Psoas muscle (tissue), 7 donors: ENCODE measurements at regions not wholly inside any gene's neighbourhood (a gene's known extent, or its start where the extent isn't known, plus 50 kb on each side); places are given as distances from the start of the nearest gene placed in this dataset.
A peak's percentile ranks its signal among the peaks of the same experiment; 100 is the strongest.

ENCODE experiments used
- ATAC-seq, 4 donors: fragments of 200-7000 bp; cut with Tn5 transposase; one replicate each; pipeline ENCODE4 v1.9.1; 2020; ENCODE audit warnings: moderate library complexity in 3 of 4, mild to moderate bottlenecking in 2 of 4
- DNase-seq, 2 donors: peaks; one replicate each; pipeline ENCODE4 v3.0.0-alpha.2; 2020
- H3K27ac ChIP-seq: fragments of 200-600 bp; one replicate; pipeline ENCODE4 v1.8.0; 2022
- H3K27me3 ChIP-seq, 3 donors: fragments of 200-600 bp in 1 of 3; one replicate each; pipeline versions ENCODE4 v1.6.1 to v1.8.0; 2013 to 2022; ENCODE audit warnings: low read length in 2 of 3, mild to moderate bottlenecking in 2 of 3, moderate library complexity in 1 of 3; ENCODE audit not compliant: insufficient read depth in 3 of 3
- H3K36me3 ChIP-seq, 2 donors: fragments of 200-600 bp in 1 of 2; one replicate each; pipeline versions ENCODE4 v1.6.1 to v1.8.0; 2013 to 2022; ENCODE audit warnings: low read depth in 1 of 2, mild to moderate bottlenecking in 1 of 2, moderate library complexity in 1 of 2; ENCODE audit not compliant: insufficient read depth in 1 of 2
- H3K4me1 ChIP-seq: fragments of 200-600 bp; one replicate; pipeline ENCODE4 v1.8.0; 2022
- H3K4me3 ChIP-seq: fragments of 200-600 bp; one replicate; pipeline ENCODE4 v1.8.0; 2022; ENCODE audit warnings: mild to moderate bottlenecking
- H3K9me3 ChIP-seq: fragments of 200-600 bp; one replicate; pipeline ENCODE4 v1.8.0; 2022
- WGBS, 3 donors: extraction: QIAGEN DNeasy Blood & Tissue Kit; methylation state at CpG; one replicate each; pipeline versions ENCODE4 v1.1.6 to v1.1.7; 2013; 5-methylcytosine and 5-hydroxymethylcytosine counted together
- intact Hi-C, 2 donors: fragments of 100-400 bp; cut with DNase I; formaldehyde crosslinking; loops; one replicate each; pipeline versions ENCODE4 v1.11.0 to v1.14.2; 2022
- TF ChIP-seq, protein P1 (sequence below): fragments of 200-600 bp; IDR thresholded peaks from one replicate; pipeline ENCODE4 v1.8.0; 2022; ENCODE audit warnings: antibody characterized with exemption
- donor health status: healthy with polysubstance abuse.
- donor health status: DM: no; HTN: no; CAD: no; lungs with moderate emphysema.
- donor health status: Bipolar disorder and iron deficiency.
- donor health status: healthy.
- donor health status: DM: yes; HTN: yes; CAD: no.
- donor health status: DM: no; HTN: no; CAD: no.
- donor health status: DM: yes; HTN: yes; CAD: no.

DNA sequence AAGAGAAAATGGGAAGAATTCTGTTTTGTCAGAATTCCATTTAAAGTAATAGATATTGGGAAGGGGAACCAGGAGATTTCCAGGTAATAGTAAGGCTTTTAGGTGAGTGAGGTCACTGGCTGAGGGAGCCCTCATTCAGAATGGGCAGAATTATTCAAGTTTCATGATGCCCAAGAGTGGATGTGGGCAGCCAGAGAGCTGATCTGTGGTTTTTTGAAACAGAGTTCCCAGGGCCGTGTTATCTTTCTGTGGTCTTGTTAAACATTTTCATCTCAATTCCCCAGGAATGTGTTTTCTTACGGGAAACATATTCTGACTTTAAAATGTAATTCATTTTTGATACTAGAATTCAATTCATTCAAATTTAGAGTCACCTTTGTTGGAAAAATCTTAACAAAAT lies 182.0 kb upstream of the AADAT start:
- H3K27ac ChIP-seq = no peak overlapping the region
- H3K36me3 ChIP-seq = no peaks in the 10 kb centered on the region
- ATAC-seq (no peak), DNase-seq (no peak)
- H3K4me3 ChIP-seq = no peak overlapping the region
- no peaks in the 10 kb centered on the region for H3K4me1 ChIP-seq
- no peaks in the 10 kb centered on the region for H3K9me3 ChIP-seq
- no peaks in the 10 kb centered on the region for H3K27me3 ChIP-seq
- intact Hi-C loops = no loop called here
- TF ChIP-seq, protein P1, sequence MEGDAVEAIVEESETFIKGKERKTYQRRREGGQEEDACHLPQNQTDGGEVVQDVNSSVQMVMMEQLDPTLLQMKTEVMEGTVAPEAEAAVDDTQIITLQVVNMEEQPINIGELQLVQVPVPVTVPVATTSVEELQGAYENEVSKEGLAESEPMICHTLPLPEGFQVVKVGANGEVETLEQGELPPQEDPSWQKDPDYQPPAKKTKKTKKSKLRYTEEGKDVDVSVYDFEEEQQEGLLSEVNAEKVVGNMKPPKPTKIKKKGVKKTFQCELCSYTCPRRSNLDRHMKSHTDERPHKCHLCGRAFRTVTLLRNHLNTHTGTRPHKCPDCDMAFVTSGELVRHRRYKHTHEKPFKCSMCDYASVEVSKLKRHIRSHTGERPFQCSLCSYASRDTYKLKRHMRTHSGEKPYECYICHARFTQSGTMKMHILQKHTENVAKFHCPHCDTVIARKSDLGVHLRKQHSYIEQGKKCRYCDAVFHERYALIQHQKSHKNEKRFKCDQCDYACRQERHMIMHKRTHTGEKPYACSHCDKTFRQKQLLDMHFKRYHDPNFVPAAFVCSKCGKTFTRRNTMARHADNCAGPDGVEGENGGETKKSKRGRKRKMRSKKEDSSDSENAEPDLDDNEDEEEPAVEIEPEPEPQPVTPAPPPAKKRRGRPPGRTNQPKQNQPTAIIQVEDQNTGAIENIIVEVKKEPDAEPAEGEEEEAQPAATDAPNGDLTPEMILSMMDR = no peak
- WGBS, 3 donors = 55 to 89% (median 86%) methylated on average over 2 of the region's 2 CpGs

DNA sequence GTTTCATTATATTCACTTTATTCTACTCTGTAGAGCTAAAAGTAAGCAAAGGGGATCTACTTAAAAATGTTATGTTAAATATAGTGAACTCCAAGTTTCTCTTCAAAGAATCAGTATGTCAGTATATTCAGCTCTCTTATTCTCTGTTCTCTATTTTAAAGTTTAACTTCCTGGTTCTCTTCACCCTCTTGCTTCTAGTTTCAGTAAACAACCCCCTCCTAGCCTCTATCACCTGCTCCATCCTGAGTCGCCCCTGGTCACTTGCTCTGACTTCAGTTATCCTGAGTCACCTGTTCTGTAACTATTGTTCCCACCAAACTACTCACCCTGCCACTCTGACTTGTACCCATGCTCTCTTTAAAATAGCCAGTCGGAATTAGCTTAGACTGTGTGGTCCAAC lies 180.9 kb upstream of the AADAT start:
- Histone ChIP-seq H3K4me1 (no peaks in the 10 kb centered on the region), H3K27me3 (no peaks in the 10 kb centered on the region), H3K4me3 (no peak overlapping the region), H3K36me3 (no peaks in the 10 kb centered on the region), H3K27ac (no peak overlapping the region), H3K9me3 (no peaks in the 10 kb centered on the region)
- ATAC-seq (no peak), DNase-seq (no peak)
- TF ChIP-seq, protein P1 = no peak
- intact Hi-C loops = no loop called here
- WGBS, 3 donors = 81 to 91% (median 81%) methylated on average over 2 of the region's 2 CpGs

DNA sequence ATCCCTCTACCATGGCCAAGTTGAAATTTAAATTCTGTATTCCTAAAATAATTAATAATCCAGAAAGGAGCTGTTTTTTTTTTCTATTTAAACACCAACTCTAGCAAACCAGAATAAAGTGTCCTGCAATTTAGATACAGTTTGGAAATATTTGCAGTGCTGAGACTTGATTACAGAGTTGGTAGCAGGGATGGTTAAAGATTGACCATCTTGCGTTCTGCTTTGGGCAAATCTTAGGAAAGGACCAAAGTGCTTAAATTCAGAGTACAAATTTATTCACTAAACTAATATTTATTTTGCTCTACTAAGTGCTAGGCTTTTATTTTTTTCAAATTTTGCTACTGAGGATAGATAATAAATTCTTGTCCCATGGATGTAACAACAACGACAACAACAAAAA lies 180.2 kb upstream of the AADAT start:
- no peaks in the 10 kb centered on the region for H3K36me3 ChIP-seq
- H3K27me3 ChIP-seq = no peaks in the 10 kb centered on the region
- DNase-seq (no peak), ATAC-seq (no peak)
- no peak overlapping the region for H3K4me3 ChIP-seq
- TF ChIP-seq, protein P1 = no peak
- 92 to 97% (median 93%) methylated on average over 2 of the region's 2 CpGs for WGBS, 3 donors
- intact Hi-C loops = no loop called here
- no peaks in the 10 kb centered on the region for H3K4me1 ChIP-seq
- no peak overlapping the region for H3K27ac ChIP-seq
- no peaks in the 10 kb centered on the region for H3K9me3 ChIP-seq

DNA sequence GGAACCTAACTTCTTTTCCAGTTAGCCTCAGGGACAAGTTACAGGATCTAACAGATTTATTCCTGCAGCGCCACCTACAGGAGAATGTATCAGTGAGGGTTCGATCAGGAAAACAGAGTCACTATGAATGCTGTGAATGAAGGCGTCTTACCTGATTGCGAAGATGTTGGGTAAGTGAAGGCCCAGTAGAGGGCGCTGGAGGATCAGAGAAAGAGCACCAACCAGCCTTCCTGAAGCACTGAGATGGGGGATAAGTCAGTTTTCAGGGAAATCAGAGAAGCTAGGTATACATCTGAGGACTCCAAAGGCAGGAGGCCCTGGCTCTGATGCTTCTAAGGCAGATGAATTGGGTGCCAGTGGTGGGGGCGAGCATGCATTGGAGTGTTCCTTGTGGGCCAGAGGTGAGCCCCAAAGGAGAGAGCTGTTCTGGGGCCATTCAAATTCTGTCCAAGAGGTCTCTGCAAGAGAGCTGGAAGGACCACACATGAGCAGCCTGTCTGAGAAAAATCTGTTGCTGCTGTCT lies 169.9 kb upstream of the AADAT start:
- Histone ChIP-seq H3K9me3 (no peaks in the 10 kb centered on the region), H3K4me1 (no peaks in the 10 kb centered on the region), H3K4me3 (no peak overlapping the region), H3K27ac (no peak overlapping the region), H3K27me3 (no peaks in the 10 kb centered on the region), H3K36me3 (no peaks in the 10 kb centered on the region)
- peak in 1 of 2 donors; percentile 16 for DNase-seq
- no peak for ATAC-seq
- TF ChIP-seq, protein P1 = peak; percentile 30
- intact Hi-C loops = no loop called here
- 9 to 11% (median 11%) methylated on average over 6 of the region's 6 CpGs for WGBS, 3 donors

DNA sequence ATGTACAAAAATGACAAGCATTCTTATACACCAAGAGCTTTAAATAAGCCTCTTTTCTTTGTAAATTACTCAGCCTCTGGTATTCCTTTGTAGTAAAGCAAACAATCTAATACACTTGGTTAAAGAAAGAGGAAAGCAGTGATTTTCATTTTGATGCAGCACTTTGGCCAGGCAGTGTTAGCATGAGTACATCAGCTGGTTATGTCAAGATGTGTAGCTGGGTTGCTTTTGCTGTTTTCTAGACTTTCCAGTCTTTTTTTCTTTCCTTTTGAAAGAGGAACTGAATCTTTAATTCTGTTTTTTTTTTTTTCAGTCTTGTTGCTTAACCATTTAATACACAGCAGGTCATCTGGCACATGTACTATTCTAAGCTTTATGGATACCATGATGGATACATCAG lies 167.1 kb upstream of the AADAT start:
- ATAC-seq (no peak), DNase-seq (no peak)
- H3K4me3 ChIP-seq = no peak overlapping the region
- no peaks in the 10 kb centered on the region for H3K36me3 ChIP-seq
- H3K27ac ChIP-seq = no peak overlapping the region
- H3K9me3 ChIP-seq = no peaks in the 10 kb centered on the region
- no peaks in the 10 kb centered on the region for H3K27me3 ChIP-seq
- intact Hi-C loops = no loop called here
- TF ChIP-seq, protein P1 = no peak
- no peaks in the 10 kb centered on the region for H3K4me1 ChIP-seq
